ENCODE measurements at regions not wholly inside any gene's neighbourhood (a gene's known extent, or its start where the extent isn't known, plus 50 kb on each side); places are given as distances from the start of the nearest gene placed in this dataset.

GRCh38 chr2:136572335-136572734 is 193.0 kb upstream of the THSD7B start:
- no peak for DNase-seq (ENCODE audit: low spot score)

DNA sequence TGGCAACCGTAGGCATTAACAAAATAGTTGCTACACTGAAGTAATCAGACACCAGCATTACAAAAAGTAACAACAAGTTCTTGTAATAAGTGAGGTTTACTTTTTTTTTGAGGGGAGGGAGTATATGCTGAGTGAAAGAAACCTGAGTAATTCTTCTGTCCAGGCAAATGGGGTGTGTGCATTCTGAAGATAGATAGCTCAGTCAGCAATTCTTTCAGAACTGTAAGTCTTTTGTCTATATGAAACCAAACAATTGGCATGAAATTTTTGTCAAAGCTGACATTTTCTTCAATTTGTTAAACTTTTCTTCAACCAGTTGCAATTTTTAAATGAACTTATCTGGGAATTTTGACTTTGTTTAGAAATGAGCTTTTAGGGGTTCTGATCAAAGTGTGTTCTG is 208.1 kb upstream of the THSD7B start:
- no peak for DNase-seq (ENCODE audit: low spot score)

DNA sequence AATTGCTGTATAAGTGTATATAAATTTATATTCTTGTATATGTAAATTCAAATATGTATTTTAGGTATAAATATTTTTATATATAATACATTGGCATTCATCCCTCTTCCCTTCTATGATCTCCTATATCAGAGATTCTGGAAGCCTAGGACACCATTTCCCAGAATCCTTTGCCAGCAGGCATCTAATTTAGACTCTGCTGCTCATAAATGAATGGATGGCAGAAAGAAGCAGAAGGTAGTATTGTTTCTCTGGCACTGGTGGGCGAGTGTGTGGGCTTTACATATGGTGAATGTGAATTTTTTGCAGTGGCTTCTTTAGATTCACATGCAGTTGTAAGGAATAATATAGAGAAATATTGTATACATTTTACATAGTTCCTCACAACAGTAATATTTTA is 215.2 kb upstream of the THSD7B start:
- no peak for DNase-seq (ENCODE audit: low spot score)

- DNase-seq (ENCODE audit: low spot score), result no peak
Observed at GRCh38 chr2:136539355-136539754, 226.0 kb upstream of the THSD7B start.

DNA sequence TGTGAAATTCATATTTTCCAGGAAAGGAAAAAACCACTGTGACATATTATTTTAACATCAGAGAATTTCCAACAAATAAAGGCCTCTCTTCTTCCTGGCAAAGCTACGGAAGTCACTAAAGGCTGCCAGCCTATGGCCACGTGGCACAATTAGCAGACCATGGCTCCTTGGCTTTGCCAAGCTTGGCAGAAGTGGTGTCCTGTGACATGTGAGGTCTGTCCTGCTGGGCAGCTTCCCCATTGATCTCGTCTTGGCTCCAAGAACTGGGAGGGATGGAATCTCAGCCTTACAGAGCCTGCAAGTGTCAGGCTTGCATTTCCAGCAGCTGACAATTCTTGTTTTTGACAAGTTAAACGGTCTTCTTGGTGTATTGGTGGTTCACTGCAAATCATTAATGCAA is 226.9 kb upstream of the THSD7B start:
- DNase-seq (ENCODE audit: low spot score), result no peak

- DNase-seq (ENCODE audit: low spot score), result no peak
Observed at GRCh38 chr2:136534811-136535210, 230.5 kb upstream of the THSD7B start.

DNA sequence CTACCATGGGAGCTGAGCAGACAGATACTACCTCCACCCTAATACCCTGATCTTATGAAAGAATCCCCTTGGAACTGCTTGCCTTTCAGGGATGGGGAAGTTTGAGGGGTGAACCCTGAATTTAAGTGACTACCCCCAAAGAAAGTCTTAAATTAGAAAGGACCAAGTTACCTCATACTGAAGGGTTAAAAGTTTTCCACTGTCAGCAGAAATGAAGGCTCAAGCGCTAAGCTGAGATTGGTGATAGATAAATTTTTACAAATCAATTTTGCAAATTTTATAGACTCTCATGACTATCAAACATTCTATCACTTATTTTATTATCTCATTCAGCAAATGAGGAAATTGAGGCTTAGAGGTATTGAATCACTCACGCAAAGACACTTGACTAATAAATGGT is 233.2 kb upstream of the THSD7B start:
- DNase-seq (ENCODE audit: low spot score), result no peak

GRCh38 chr2:136531731-136532130 is 233.6 kb upstream of the THSD7B start:
- no peak for DNase-seq (ENCODE audit: low spot score)

- no peak for DNase-seq (ENCODE audit: low spot score)
Observed at GRCh38 chr2:136530146-136530545, 235.2 kb upstream of the THSD7B start.

DNA sequence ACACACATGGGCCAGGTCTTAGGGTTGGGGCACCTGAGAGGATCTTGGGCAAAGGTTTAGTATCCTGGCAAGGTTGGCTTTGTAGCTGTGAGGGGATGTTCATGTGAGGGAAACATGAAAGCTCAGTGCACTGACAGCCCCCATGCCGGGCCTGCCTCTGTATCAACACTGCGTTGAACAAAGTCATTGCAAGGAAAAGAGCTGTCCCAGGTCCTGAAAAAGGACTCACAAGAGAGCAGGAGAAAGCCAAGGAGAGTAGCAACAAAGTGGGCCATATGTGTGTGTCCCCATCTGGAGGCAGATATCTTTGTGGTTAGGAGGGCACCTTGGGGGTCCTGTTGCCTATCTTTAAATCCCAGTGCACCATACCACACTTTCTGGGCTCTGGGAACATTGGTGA is 237.8 kb upstream of the THSD7B start:
- peak; percentile 12 for DNase-seq (ENCODE audit: low spot score)

DNA sequence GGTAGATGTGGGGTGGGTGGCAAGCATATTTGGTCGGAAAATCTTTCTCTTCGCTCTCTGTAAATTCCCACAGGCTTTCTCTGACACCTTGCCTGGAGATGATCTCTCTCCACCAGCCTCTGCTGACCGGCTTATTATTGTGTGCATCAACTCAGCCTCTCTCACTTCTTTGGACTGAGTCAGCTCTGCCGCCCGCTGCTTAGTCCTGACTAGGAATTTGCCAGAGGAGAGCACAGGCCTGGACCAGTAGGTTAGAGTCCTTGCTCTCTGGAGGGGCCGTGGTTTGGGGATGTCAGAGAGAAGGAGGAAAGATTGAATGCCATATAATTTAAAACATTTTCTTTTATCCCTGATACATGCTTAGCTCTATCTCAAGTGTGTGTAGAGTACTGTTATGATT is 242.6 kb upstream of the THSD7B start:
- no peak for DNase-seq (ENCODE audit: low spot score)

DNA sequence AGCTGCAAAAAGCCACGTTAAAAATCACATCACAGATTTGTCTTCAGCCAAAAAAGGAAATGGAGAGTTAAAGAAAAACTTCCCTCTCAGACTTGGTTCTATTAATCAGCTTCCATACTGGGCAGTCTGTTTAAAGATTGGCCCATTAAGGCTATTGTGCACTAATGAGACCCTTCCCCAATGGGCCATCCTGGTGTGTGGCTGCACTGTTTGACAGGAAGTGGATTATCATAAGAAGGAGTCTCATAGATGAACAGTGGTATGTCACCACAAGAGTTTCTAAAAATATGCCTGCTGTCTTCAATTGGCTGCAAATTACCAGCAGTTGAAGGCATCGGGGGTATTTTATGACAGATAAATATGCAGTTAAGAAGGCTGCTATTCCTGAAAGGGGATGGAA is 247.6 kb upstream of the THSD7B start:
- DNase-seq (ENCODE audit: low spot score), result no peak

GRCh38 chr2:136510244-136510643 is 255.1 kb upstream of the THSD7B start:
- no peak for DNase-seq (ENCODE audit: low spot score)

- no peak for DNase-seq (ENCODE audit: low spot score)
Observed at GRCh38 chr2:136505462-136505861, 259.9 kb upstream of the THSD7B start.

DNA sequence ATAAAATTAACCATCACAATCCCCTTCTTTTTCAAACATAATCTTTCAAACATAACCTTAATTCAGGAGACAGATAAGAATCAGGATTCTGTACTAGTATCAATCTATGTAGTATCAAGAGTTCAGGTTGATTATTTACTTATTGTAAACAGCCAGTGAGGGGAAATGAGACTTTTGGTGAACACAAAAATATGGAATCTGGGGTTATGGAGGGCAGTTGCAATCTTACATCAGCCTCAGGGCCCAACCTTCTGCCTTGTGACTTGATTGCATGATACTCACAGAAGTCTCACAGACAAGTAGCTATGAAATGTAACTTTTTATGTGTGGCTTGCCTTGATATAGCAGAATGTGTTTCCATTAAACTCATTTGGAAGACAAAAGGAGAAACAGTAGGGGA is 262.7 kb upstream of the THSD7B start:
- no peak for DNase-seq (ENCODE audit: low spot score)

GRCh38 chr2:136497709-136498108 is 267.6 kb upstream of the THSD7B start:
- DNase-seq (ENCODE audit: low spot score), result no peak

DNA sequence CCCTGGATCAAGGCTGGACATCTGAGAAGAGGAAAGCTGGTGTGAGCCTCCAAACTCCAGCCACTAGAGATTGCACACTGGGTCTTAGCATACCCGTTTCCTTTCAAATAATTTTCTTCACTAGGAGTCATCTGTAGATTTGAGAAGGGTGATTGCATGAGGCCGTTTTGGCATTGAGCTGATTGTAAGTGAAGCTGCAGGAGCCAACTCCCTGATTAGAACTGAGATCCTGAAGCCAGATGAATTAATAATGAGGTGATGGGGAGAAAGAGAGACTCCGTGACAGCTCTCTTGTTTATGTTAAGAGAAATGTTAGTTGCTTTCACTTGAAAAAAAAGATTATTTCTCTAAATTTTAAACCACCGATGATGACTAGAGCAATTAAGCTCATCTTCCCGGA is 268.4 kb upstream of the THSD7B start:
- DNase-seq (ENCODE audit: low spot score), result no peak

DNA sequence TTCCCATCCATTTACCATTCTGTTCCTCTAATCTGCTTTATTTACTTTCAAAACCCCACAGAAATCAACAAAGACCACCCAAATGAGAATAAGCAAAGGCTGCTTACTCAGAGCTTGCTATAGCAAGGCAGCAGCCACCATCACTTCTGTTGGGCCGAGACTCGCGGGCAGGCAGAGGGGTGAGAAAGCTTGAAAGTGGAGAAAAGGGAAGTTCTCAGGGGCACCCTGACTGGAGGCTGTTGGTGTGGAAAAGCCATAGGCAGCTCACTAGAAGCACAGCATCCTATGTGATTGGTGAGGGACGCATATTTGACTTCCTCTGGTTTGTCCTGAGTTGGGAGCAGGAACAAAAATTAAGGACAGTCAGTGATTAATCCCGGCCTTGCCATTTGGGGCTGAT is 269.7 kb upstream of the THSD7B start:
- DNase-seq (ENCODE audit: low spot score), result no peak

DNA sequence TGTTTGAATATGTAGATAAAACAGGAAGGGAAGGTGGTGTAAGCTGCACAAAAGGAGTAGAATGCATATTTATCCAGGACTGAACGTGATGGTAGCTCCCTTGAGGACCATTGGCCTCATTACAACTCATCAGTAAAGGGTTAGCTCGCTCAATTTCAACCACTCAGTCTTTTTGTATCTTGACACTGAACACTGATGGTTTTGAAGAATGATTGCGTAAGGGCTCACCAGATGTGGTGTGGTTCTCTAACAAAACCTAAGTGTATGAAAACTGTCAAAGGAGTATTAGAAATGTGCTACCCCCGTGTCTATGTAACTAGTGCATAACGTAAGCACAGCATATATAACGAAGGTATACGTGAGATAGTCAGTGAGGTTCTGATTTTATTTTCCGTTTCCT is 272.4 kb upstream of the THSD7B start:
- no peak for DNase-seq (ENCODE audit: low spot score)

- DNase-seq (ENCODE audit: low spot score), result no peak
Observed at GRCh38 chr2:136490100-136490499, 275.2 kb upstream of the THSD7B start.

DNA sequence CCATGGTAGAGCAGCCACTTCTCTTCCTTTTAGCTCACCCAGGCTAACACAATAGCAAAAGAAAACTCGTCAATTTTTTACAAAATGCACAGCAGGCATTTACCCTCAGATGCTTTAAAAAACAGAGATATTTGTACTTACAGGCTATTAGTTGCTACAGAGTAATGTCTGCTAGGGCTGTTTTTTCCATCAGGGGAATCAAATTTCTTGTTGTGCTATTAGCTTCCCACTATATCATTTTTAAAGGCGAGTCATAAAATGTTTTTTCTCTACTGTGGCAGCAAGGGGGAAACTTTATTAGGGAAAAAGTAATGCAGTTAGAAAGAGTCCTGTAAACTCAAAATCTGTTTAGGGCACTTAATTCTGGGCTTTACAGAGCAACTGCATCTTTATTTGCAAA is 277.9 kb upstream of the THSD7B start:
- no peak for DNase-seq (ENCODE audit: low spot score)

DNA sequence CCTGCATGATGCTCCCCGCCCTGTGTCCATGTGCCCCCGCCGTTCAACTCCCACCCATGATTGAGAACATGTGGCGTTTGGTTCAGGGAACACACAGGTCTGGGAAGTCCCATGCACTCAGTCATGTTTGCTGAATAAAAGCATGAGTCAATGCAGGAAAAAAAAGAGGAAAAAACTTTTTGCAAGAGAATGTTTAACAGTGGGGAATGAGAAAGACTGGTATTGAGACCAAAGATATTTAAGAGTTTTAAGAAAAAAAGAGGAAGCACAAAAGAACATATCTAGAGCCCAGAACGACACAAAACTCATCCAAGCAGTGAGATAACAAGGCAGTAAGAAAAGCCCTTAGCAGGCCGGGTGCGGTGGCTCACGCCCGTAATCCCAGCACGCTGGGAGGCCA is 279.2 kb upstream of the THSD7B start:
- no peak for DNase-seq (ENCODE audit: low spot score)

GRCh38 chr2:136482966-136483365 is 282.4 kb upstream of the THSD7B start:
- no peak for DNase-seq (ENCODE audit: low spot score)

- DNase-seq (ENCODE audit: low spot score), result no peak
Observed at GRCh38 chr2:136482006-136482405, 283.3 kb upstream of the THSD7B start.

DNA sequence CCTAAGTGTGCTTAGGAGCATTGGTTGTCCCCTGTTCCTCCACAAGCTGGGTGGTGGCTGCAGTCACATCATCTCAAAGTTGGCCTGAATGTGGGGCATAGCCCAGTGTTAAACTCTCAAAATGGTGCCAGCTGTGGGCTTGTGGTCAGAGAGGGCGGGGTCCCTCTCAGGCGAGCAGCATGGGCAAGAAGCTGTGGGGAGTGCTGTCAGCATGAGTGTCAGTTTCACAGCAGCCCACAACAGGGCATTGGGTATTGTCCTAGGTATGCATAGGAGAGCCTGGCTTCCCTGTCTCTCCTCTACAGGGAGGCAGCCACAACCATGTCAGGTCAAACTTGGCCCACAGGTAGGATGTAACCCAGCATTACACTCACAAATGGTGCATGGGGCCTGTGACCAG is 285.6 kb upstream of the THSD7B start:
- DNase-seq (ENCODE audit: low spot score), result no peak
